HG03175 (cell line): ENCODE measurements at regions not wholly inside any gene's neighbourhood (a gene's known extent, or its start where the extent isn't known, plus 50 kb on each side); places are given as distances from the start of the nearest gene placed in this dataset.
"Not testable (repeated sequence)": the region's sequence is repeated elsewhere in the genome, so short reads cannot be mapped to it uniquely, and the experiment has no call there.

Source experiments
- ATAC-seq: cut with Tn5 transposase; IDR thresholded peaks from one replicate; pipeline ENCODE4 v1.9.1; 2021; ENCODE audit warnings: mild to moderate bottlenecking, moderate library complexity; ENCODE audit not compliant: unreplicated experiment

- ATAC-seq: no peak
These were observed 134.1 kb upstream of the RXFP2 start for GRCh38 chr13:31605076-31605860.

- not testable (repeated sequence) for ATAC-seq
These were observed 131.8 kb upstream of the RXFP2 start for GRCh38 chr13:31607531-31607930.

- not testable (repeated sequence) for ATAC-seq
These were observed 130.5 kb upstream of the RXFP2 start for GRCh38 chr13:31608780-31609179.

- ATAC-seq: no peak
These were observed 128.9 kb upstream of the RXFP2 start for GRCh38 chr13:31610270-31610998.

GRCh38 chr13:31611214-31611613 lies 128.1 kb upstream of the RXFP2 start:
- no peak for ATAC-seq

GRCh38 chr13:31614073-31614472 lies 125.3 kb upstream of the RXFP2 start:
- ATAC-seq: no peak

GRCh38 chr13:31614704-31615103 lies 124.6 kb upstream of the RXFP2 start:
- ATAC-seq: no peak

GRCh38 chr13:31625115-31625514 lies 114.2 kb upstream of the RXFP2 start:
- no peak for ATAC-seq

GRCh38 chr13:31627097-31627845 lies 112.1 kb upstream of the RXFP2 start:
- no peak for ATAC-seq

- ATAC-seq: no peak
These were observed 110.1 kb upstream of the RXFP2 start for GRCh38 chr13:31629085-31629780.

- no peak for ATAC-seq
These were observed 108.3 kb upstream of the RXFP2 start for GRCh38 chr13:31631071-31631470.

GRCh38 chr13:31631746-31632145 lies 107.6 kb upstream of the RXFP2 start:
- no peak for ATAC-seq

- ATAC-seq: no peak
These were observed 100.7 kb upstream of the RXFP2 start for GRCh38 chr13:31638577-31638976.

- ATAC-seq: no peak
These were observed 99.7 kb upstream of the RXFP2 start for GRCh38 chr13:31639443-31640163.

- ATAC-seq: no peak
These were observed 89.6 kb upstream of the RXFP2 start for GRCh38 chr13:31649766-31650165.

- ATAC-seq: no peak
These were observed 85.6 kb upstream of the RXFP2 start for GRCh38 chr13:31653730-31654129.

GRCh38 chr13:31663880-31664585 lies 75.3 kb upstream of the RXFP2 start:
- no peak for ATAC-seq

- no peak for ATAC-seq
These were observed 68.3 kb upstream of the RXFP2 start for GRCh38 chr13:31670831-31671617.

- no peak for ATAC-seq
These were observed 65.3 kb upstream of the RXFP2 start for GRCh38 chr13:31674051-31674450.
